ENCODE measurements at regions not wholly inside any gene's neighbourhood (a gene's known extent, or its start where the extent isn't known, plus 50 kb on each side); places are given as distances from the start of the nearest gene placed in this dataset.
"Not testable (repeated sequence)": the region's sequence is repeated elsewhere in the genome, so short reads cannot be mapped to it uniquely, and the experiment has no call there.

GRCh38 chr13:54394908-54395307 is 1366.3 kb downstream of the OLFM4 start:
- DNase-seq (ENCODE audit: low read depth): no peak

GRCh38 chr13:54402495-54402894 is 1373.9 kb downstream of the OLFM4 start:
- no peak for DNase-seq (ENCODE audit: low read depth)

GRCh38 chr13:54415753-54416366 is 1387.2 kb downstream of the OLFM4 start:
- no peak for DNase-seq (ENCODE audit: low read depth)

GRCh38 chr13:54422946-54423345 is 1394.3 kb downstream of the OLFM4 start:
- not testable (repeated sequence) for DNase-seq (ENCODE audit: low read depth)

- no peak for DNase-seq (ENCODE audit: low read depth)
These were observed 1395.7 kb downstream of the OLFM4 start for GRCh38 chr13:54424344-54424743.

GRCh38 chr13:54433493-54434206 is 1405.0 kb downstream of the OLFM4 start:
- no peak for DNase-seq (ENCODE audit: low read depth)

- DNase-seq (ENCODE audit: low read depth): not testable (repeated sequence)
These were observed 1412.3 kb downstream of the OLFM4 start for GRCh38 chr13:54440853-54441400.

GRCh38 chr13:54445453-54445852 is 1416.8 kb downstream of the OLFM4 start:
- DNase-seq (ENCODE audit: low read depth): no peak

GRCh38 chr13:54445865-54446264 is 1417.3 kb downstream of the OLFM4 start:
- DNase-seq (ENCODE audit: low read depth): no peak

- no peak for DNase-seq (ENCODE audit: low read depth)
These were observed 1421.3 kb downstream of the OLFM4 start for GRCh38 chr13:54449922-54450321.

- DNase-seq (ENCODE audit: low read depth): no peak
These were observed 1455.6 kb downstream of the OLFM4 start for GRCh38 chr13:54484166-54484565.

- no peak for DNase-seq (ENCODE audit: low read depth)
These were observed 1458.0 kb downstream of the OLFM4 start for GRCh38 chr13:54486421-54487166.

GRCh38 chr13:54489359-54489758 is 1460.7 kb downstream of the OLFM4 start:
- DNase-seq (ENCODE audit: low read depth): no peak

GRCh38 chr13:54492995-54493394 is 1464.4 kb downstream of the OLFM4 start:
- DNase-seq (ENCODE audit: low read depth): no peak

GRCh38 chr13:54511366-54511765 is 1482.8 kb downstream of the OLFM4 start:
- DNase-seq (ENCODE audit: low read depth): no peak

- no peak for DNase-seq (ENCODE audit: low read depth)
These were observed 1484.6 kb downstream of the OLFM4 start for GRCh38 chr13:54513254-54513653.

GRCh38 chr13:54536112-54536511 is 1507.5 kb downstream of the OLFM4 start:
- no peak for DNase-seq (ENCODE audit: low read depth)

- DNase-seq (ENCODE audit: low read depth): no peak
These were observed 1534.7 kb downstream of the OLFM4 start for GRCh38 chr13:54563286-54563685.

- DNase-seq (ENCODE audit: low read depth): not testable (repeated sequence)
These were observed 1543.4 kb downstream of the OLFM4 start for GRCh38 chr13:54572037-54572436.

GRCh38 chr13:54573186-54573585 is 1544.6 kb downstream of the OLFM4 start:
- no peak for DNase-seq (ENCODE audit: low read depth)

- no peak for DNase-seq (ENCODE audit: low read depth)
These were observed 1546.2 kb downstream of the OLFM4 start for GRCh38 chr13:54574791-54575190.

GRCh38 chr13:54591540-54591939 is 1562.9 kb downstream of the OLFM4 start:
- DNase-seq (ENCODE audit: low read depth): no peak

GRCh38 chr13:54592201-54592600 is 1563.6 kb downstream of the OLFM4 start:
- no peak for DNase-seq (ENCODE audit: low read depth)
